ENCODE measurements at regions not wholly inside any gene's neighbourhood (a gene's known extent, or its start where the extent isn't known, plus 50 kb on each side); places are given as distances from the start of the nearest gene placed in this dataset.

DNA sequence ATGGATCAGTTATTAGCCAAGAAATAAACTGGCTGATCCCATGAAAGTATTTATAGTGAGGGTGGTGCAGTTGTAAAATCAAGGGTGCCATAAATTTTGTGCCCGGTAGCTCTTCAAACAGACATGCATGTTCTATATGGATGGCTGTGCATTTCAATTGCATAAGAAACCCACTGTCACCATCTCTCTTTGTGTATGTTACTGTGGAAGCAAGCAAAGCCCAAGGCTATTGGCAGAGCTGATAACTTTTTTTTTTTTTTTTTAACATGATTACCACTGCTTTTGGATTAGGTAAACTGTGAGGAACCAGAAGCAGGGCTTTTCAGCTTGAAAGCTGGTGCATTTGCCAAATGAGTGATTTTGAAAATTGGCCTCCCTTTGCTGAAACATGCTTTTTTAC is 332.6 kb downstream of the SOX11 start:
- intact Hi-C loops (cut with DNase I): no loop called here

DNA sequence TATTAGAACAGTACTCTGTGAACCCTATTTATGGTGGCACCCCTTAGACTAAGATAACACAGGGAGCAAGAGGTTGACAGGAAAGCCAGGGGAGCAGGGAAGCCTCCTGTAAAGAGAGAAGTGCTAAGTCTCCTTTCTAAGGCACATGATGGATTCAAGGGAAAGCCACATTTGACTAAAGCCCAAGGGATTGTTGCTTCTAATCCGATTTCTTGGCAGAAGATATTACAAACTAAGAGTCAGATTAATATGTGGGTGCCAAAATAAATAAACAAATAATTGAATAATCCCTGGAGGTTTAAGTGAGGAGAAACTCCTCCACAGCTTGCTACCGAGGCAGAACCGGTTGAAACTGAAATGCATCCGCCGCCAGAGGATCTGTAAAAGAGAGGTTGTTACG is 333.2 kb downstream of the SOX11 start:
- intact Hi-C loops (cut with DNase I): no loop called here
- DNase-seq (ENCODE audit: low spot score): no peak

More for the DNA sequence above, 332.6 kb downstream of the SOX11 start:
- DNase-seq (ENCODE audit: low spot score): no peak

DNA sequence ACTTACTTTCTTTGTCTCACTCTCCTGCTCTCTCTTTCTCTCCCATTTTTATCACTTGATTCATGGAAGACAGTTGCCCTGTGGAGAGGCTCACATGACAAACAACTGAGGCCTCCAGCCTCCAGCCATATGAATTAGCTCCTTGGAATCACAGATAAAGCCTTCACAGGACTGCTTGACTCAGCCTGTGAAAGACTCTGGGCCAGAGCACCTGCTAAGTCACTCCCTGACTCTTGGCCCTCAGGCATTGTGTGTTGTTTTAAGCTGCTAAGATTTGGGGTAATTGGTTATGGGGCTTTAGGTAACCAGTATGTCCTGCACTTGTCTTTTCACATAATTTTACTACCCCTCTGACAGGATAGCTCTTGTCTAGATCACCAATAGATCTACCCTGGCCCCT is 334.9 kb downstream of the SOX11 start:
- intact Hi-C loops (cut with DNase I): no loop called here
- no peak for DNase-seq (ENCODE audit: low spot score)

DNA sequence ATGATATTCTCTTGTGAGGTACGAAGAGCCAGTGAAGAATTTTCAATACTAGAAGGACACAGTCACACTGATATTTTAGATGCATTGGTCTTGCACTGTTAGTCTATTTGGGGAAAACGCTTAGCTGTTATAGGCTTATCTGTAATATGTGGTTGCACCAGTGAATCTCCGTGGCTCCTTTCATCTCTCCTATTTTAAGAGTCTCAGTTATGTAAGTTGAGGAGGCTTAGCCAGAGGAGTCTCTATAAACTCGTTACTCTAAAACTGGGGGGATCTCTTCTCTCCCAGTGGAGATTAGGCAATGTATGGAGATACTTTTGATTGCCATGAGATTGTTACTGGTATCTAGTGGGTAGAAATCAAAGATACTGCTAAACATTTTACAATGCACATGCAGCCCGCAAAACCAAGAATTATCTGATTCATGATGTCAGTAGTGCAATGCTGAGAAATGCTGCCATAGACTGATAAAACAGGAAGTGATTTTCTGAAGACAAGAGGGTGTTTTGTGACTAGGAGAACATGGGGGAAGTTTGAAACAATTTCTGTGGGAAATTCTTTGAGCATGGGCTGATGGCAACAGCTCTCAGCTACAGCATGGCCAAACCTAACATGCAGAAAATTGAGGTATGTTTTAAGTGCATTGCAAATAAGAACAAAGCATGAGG is 339.1 kb downstream of the SOX11 start:
- DNase-seq (ENCODE audit: low spot score): no peak
- intact Hi-C loops (cut with DNase I): no loop called here

DNA sequence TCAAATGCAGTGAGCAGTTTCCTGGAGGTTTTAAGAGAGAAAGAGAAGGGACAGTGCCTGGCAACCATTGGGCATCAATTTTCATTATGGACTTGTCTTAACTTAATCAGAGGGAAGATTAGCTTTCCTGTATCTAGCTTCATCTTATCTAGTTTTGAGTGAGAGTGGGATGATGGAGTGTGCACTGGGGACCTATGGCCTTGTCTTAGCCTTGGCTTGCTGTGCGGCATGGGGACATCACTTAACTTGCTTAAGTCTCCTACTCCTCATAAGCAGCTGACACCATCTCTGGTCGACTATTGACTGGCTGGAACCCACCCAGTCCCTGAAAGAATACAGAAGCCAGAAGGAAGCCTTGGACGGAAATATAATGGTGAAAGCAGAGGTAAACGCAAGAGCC is 344.0 kb downstream of the SOX11 start:
- no peak for DNase-seq (ENCODE audit: low spot score)
- intact Hi-C loops (cut with DNase I): no loop called here

DNA sequence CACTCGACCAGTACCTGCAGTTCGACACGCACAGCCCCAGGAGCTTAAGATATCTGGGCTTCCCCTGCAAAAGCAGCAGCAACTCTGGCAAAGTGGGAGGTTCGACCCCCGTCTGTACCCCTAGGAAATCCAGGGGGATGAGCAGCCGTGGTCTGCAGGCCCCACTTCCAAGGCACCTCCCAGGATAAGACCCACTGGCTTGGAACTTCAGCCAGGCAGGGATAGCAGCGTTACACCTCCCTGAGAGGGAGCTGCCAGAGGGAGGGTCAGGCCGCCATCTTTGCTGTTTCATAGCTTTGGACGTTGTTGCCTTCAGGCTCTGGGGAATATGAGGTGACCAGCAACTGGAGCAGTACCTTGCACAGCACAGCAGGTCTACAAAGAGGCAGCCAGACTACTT is 351.1 kb downstream of the SOX11 start:
- DNase-seq (ENCODE audit: low spot score): no peak
- intact Hi-C loops (cut with DNase I): no loop called here

DNA sequence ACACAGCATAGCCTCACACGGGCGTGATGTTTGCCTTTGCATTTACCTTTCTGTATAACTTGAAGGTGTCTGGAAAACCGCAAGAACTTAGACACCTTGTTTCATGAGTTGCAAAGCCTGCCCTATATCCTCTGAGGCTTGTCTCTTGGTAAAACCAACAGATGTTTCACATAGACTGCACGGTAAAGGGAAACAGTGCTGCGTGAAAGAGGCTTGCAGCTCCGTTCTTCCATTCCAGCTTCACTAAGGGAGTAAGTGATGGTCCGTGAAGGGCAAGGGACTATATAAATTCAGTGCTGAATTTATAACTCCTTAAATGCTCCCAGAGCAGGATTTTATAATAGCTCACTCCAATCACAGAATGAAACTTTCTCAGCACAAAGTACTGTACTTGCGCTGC is 360.5 kb downstream of the SOX11 start:
- no peak for DNase-seq (ENCODE audit: low spot score)
- intact Hi-C loops (cut with DNase I): no loop called here

DNA sequence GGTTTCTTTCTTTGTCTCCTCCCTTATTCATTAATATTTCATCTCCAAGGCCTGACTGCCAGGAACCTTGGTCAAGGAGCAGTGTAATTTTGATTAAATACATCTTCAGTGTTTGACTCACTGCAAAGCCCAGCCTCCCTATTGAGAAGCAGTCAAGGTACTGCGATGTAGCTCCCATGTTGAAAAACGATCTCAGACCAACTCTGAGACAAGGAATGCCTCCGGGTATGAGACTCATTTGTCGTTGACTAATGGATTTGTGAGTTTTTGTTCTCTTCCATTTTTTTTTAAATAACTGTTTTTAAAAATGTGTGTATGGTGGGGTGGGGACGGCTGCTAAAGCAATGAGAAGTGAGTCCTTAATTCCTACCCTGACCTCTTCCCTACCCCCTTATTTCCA is 361.6 kb downstream of the SOX11 start:
- DNase-seq (ENCODE audit: low spot score): no peak
- intact Hi-C loops (cut with DNase I): no loop called here

DNA sequence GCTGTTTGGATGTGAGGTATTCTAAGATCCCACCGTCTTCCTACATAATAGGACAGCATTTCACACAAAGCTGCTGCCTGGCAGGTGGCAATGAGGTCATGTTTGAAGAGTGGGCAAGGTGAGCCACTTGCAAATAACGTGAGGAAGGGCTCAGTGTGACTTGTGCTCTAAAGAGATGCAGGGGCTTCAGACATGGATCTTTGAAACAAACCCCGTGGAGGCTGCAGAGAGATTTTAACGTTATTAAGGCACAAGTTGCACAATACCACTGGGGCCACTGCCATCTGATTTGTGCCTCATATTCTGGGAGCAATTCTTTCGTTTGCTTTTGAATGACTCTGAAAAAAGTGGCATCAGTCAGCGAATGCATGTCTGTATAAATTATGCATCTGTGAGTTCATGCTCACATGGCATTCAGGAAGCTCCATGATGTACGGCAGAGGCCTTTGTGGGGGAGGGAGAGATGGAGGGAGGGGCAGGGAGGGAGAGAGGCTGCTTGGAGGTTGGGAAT is 362.0 kb downstream of the SOX11 start:
- DNase-seq (ENCODE audit: low spot score): no peak
- intact Hi-C loops (cut with DNase I): no loop called here

DNA sequence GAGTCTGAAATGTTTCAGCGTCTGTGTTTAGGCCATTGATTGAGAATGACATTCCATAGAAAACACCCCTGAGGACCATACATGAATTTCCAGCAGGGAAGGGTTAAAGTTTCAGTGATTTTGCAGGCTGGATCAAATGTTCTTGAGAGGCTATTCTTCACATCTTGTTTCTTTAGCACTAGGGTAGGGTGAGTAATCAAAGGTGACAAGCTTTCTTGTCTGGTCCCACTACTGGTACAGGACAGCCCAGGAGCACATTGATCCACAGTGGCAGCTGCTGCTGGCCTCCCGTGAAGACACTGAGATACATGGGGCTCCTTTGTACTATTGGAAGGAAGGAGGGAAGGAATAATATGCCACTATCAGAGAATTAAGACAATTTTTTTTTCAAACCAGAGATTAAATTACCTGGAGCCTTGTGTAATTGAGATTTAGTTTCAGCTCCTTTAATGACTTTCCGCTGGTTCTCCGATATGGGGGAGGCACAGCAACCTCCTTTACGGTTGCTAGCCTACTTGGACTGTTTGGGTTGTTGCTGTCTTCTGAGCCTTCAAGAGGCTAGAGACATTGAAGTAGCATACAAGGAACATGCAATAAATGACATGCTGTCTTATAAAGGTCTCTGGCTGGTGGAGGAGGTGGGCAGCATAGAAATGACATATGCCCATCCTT is 368.9 kb downstream of the SOX11 start:
- intact Hi-C loops (cut with DNase I): no loop called here
- no peak for DNase-seq (ENCODE audit: low spot score)

DNA sequence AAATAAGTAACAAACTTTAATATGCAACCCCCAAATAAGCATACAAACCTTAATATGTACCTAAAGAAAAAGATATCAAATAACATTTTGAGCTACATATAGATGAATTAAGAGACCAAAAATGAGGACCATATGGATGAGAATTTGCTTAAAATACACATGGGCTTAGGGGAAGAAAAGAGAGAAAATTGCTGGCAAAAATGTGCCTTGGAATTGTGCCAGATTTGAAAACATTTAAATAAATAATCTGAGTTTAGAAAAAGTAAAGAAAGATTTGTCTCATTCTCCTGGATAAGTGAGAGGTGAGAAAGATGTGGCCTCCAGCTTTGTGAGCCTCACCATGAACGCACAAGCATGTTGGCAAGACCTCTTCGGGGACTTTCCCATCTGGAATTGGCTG is 372.6 kb downstream of the SOX11 start:
- intact Hi-C loops (cut with DNase I): no loop called here
- no peak for DNase-seq (ENCODE audit: low spot score)

DNA sequence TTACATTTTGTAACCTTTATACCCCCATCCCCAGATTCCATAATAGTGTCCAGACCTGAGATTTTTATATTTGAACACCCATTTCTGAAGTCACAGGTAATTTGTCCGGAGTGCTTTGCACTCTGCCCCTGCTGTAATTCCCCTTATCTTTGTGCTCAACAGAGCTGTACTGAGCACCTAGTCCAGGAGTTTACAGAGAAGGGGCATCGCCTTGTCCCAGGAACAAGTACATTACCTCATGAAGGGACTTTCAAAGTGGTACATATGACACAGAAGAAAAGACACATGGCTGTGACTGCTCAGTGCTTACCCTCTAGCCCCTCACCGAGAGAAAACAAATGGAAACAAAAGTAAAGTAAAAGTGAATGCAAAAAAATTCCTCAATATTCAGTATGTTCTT is 373.5 kb downstream of the SOX11 start:
- intact Hi-C loops (cut with DNase I): no loop called here
- DNase-seq (ENCODE audit: low spot score): no peak

DNA sequence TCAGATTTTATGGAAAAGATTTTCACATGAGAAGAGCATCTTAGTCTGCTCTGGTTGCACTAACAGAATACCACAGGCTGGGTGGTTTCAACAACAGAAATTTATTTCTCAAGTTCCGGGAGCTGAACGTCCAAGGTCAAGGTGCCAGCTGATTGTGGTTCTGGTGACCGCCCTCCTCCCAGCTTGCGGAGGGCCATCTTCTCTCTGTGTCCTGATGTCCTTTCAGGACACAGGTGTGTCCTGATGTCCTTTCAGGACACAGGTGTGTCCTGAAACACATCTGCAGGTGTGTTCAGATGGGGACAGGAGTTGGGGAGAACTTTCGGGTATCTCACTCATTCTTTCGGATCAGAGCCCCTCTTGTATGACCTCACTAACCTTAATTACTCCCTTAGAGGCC is 374.9 kb downstream of the SOX11 start:
- intact Hi-C loops (cut with DNase I): no loop called here
- no peak for DNase-seq (ENCODE audit: low spot score)

DNA sequence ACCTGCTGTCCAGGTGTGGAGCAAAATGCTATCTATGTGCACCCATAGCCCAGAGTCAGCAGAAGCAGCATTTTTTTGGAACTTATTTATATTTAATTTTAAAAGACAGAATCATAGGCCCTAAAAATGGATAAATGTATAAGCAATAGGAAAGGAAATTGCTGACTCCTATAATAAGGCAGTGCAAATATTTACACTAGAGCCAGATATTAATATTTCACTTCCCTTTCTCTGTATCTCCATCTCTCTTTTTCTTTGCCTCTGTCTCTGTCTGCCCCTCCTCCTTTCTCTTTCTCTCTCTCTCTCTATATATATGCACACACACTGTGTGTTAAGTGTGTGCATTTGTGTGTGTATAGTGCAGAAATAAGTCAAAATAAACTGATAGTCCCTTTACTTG is 375.6 kb downstream of the SOX11 start:
- DNase-seq (ENCODE audit: low spot score): no peak
- intact Hi-C loops (cut with DNase I): no loop called here

DNA sequence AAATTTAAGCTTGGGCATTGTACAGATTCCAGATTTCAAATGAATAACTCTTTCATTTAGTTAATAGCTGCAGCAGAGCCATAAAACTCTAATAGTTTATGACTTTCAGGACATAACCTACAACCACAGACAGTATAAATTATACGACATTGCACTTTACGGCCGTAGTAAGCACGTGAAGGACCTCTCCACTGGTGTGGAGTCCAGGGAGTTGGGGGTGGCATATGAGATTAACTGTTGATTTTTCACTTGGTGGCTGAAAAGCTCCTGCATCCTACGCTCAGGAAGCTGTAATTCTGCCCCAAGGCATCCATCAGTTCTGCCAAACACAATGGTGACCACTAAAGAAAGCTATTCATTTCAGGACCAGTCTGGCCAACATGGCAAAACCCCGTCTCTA is 376.2 kb downstream of the SOX11 start:
- DNase-seq (ENCODE audit: low spot score): no peak
- intact Hi-C loops (cut with DNase I): no loop called here

DNA sequence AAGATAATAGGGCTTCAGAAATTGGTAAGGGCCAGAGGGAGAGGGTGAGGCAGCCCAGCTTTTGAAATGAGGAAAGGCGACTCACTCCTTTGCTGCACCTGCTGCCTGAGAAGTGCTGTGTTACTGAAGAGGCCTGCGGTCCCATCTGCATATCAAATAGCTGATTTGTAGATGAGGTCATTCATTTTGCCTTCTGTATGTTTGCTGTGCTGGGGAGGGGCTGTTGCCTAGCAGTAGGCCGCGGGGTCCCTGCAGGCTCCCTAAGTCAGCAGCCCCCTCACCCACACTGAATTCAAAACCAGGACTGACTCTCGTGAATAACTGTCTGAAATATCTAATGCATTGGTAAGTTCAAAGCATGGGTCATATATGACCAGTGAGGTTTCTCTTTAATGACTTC is 377.2 kb downstream of the SOX11 start:
- intact Hi-C loops (cut with DNase I): no loop called here
- no peak for DNase-seq (ENCODE audit: low spot score)

DNA sequence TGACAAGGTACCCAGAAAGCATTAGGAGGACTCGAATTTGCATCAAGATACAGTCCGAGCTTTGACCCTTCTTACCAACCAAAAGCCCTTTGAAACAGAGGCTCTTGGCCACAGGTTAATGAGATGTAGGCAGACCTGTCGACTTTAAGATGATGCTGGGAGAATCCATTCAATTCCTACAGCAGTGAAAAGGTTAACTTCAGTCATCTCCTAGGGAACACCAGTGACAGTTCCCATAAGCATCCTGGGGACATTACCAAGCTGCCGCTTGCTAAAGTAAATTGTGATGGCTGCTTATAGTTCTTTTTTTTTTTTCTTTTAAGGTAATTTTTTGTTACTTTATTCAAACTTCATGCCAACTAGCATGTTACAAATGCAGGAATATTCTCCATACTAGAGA is 379.3 kb downstream of the SOX11 start:
- intact Hi-C loops (cut with DNase I): no loop called here
- DNase-seq (ENCODE audit: low spot score): no peak

DNA sequence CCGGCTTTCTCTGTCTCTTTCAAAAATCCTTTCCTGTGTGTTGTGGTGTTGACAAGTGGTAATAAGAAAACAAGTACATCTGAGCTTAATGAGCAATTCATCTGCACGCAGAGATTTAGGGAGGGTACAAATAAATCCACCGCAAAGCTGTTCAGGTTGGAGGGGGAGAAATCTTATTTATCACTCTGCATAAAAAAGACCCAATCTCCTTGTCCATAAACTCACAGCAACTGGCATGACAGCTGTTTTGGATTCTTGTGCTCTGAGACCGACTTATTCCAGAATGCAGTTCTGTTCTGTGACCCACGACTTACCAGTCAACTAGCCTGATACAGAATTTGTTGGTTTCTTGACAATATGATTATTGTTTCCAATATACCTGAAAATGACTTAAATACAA is 380.1 kb downstream of the SOX11 start:
- intact Hi-C loops (cut with DNase I): no loop called here
- DNase-seq (ENCODE audit: low spot score): no peak

DNA sequence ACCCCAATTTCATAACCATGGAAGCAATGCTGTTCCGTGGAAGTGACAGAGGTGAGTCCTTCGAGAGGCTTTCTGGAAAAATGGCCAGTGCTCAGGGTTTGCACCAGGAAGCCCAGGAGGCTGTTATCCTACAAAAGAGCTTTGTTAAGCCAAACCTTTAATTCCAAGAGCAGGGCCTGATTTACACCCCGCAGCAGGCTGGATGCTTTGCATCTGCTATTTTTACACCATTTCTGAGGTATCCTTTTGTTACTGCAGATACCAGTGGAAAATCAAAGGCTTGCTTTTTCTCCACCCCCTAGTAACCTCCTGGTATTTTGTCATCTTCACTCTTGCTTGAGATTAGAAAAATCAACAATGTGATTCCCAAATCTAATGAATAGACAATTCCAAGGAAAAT is 380.6 kb downstream of the SOX11 start:
- no peak for DNase-seq (ENCODE audit: low spot score)
- intact Hi-C loops (cut with DNase I): no loop called here

DNA sequence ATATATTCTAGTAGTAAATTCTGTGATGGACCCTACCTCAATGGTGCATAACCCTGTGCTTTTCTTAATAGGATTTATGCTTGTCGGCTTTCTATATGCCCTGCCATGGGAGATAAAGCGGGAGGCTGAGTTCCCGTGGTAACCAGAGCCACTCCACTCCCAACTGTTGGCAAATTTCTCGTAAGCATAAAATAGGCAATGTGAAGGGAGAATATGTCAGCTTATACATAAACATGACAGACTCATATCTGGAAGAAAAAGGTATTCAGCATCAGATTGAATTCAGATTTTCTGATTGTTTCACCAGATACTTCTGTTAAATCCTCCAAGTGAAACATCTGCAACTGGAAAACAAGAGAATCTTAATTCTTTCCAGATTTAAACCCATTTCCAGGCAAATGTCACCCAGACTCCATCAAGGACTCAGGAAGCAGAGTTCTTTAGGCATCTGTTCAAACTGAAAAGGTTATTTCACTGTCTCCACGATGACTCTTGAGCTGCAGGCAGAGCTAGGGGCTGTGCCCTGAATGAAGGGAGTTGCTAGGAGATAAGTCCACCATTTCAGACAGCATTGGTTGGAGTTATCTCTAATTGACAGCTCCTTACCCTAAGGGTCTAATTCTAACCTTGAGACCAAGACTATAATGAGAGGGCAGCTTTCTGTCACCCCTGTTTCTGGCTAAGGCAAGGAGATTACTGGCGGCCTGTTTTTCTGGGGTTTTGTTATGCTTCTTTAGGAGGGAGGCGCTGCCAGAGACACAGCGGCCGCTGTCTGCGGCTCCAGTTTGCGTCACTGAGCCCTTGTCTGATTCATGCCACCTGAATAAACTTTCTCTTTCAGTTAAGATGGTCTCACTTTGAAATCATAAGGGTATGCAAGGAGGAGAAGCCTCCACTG is 381.3 kb downstream of the SOX11 start:
- no peak for DNase-seq (ENCODE audit: low spot score)
- intact Hi-C loops (cut with DNase I): no loop called here

Measured in posterior vena cava (tissue), 2 donors.